ENCODE measurements at regions not wholly inside any gene's neighbourhood (a gene's known extent, or its start where the extent isn't known, plus 50 kb on each side); places are given as distances from the start of the nearest gene placed in this dataset.
A peak's percentile ranks its signal among the peaks of the same experiment; 100 is the strongest.

DNA sequence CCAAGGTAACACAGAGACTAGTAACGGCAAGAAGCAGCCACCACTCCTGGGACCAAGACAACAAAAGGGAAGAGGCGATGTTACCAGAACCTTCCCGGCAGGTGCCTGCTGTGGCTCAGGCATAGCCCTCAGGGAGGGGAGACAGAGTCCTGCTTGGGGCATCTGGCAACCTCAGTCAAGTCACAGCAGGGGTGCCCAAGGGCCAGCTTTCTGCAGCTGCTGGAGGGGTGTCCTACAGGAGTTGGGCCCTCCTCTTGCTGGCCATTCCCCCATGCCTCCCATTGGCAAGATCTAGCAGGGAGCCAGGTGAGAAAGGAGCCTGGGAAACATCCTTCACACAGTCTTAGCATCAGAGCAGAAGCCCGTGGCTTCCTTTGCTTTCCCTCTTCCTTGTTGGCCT lies 197.3 kb upstream of the IL12A start:
- intact Hi-C loops (cut with DNase I), result no loop called here
- no peak for DNase-seq

DNA sequence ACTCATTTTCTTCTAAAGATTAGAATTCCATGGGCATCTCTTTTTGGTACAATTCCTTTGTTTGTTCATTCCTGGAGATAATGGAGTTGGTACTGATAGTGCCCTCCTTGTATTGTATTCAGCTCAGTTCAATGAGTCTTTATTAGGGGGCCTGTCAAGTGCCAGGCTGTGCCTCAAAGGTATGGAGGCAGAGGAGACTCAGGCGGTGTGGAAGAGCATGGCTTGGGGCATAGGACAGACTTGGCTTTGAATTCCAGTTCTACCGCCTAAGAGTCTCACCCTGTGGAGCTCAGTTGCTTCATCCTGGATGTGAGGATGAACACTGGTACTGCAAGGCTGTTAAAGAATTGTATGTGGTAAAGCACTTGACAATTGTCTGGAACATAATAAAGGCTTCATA lies 196.6 kb upstream of the IL12A start:
- DNase-seq, result peak in 28 of 42 donors; percentile 10 to 78 (median 48)
- intact Hi-C loops (cut with DNase I), result no loop called here

DNA sequence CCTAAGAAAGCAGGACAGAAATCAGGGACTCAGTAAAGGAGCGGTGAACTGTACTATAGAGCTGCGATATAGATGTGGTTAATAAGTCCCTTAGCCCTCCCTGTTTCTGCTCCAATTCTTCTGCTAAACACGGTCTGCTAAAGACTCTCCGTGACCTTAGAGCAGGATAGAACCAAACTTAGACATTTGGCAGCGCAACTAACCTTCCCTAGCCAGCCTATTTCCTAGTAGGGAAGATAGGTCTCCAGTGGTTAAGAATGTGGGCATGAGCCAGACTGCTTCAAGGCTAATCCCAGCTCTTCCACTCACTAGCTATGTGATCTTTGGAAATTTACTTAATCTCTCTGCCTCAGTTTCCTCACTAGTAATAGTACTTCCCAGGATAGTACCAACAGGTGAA lies 193.6 kb upstream of the IL12A start:
- intact Hi-C loops (cut with DNase I), result no loop called here

DNA sequence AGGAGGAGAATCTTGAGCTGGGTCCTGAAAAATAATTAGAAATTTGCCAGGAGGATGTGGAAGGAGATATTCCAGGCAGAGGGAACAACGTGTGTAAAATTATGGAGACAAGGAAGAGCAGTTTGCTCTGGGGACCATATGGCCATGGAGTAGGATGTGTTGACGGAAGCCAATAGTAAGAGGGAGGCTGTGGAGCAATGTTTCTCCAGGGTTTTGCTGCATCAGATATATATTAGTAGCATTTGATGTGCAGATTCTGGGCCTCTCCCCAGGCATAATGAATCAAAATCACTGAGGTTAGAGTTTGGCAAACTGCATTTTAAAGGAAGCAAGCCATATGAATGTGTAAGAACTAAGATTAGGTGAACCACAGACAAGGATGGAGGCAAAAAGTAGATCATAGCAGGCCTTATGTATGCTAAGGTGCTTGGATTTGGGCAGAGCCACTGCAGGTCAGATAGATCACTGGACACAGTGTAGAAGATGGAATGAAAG lies 192.9 kb upstream of the IL12A start:
- intact Hi-C loops (cut with DNase I), result no loop called here
- no peak for DNase-seq

More for the DNA sequence above, 193.6 kb upstream of the IL12A start:
- DNase-seq, result no peak

DNA sequence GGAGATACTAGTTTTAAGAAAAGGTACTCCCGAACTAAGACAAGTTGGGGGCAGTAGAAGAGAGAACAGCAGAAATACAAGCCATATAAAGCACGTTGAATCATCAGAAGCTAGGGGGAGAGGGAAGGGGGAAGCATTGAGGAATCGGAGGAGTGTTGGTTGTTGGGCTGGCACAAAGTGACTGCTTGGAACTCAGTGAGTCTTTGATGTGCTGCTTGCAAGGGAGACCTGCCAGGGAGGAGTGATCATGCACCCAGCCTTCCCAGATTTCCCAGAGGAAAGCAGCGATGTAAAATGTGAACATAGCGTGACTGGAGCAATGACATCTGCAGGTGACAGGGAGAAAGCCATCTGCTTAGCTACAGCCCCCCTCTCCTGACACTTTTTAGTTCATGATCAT lies 192.4 kb upstream of the IL12A start:
- peak in 2 of 42 donors; percentile 36 to 38 for DNase-seq
- intact Hi-C loops (cut with DNase I), result no loop called here

DNA sequence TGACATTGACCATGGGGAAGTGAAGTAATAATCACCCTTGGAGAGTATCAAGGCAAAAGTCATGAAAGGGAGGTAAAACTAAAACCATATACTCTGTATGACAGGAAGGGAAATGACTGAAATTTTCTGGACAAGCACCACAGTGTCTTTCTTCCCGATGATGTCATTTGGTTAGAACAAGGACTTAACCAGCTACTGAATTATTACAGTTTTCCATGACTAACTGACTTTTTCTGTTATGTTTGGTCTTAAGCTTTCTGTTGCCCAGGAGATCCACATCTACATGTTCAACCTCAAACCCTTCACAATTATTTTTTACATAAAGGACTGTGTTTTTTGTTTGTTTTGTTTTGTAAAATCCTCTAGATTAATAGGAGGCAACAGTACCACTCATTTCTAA lies 191.9 kb upstream of the IL12A start:
- intact Hi-C loops (cut with DNase I), result no loop called here
- no peak for DNase-seq

DNA sequence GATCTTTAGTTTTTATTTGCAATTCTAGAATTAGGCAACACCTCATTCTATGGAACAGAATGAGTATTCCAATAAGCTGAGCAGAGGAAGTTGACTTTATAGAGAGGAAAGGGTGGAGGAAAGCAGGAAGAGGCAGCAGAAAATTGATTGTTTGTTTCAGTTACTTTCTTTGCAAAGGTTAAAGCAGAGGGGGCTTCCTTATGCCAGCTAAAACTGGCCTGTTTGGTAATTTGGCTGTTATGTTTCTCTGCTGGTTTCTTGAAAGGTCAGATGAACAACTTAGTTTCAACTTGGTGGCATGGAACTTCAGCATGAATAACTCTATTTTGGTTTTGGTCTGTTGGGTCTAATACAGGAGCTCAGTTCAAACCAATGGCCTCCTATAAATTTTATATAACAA lies 190.9 kb upstream of the IL12A start:
- DNase-seq, result no peak
- intact Hi-C loops (cut with DNase I), result no loop called here

DNA sequence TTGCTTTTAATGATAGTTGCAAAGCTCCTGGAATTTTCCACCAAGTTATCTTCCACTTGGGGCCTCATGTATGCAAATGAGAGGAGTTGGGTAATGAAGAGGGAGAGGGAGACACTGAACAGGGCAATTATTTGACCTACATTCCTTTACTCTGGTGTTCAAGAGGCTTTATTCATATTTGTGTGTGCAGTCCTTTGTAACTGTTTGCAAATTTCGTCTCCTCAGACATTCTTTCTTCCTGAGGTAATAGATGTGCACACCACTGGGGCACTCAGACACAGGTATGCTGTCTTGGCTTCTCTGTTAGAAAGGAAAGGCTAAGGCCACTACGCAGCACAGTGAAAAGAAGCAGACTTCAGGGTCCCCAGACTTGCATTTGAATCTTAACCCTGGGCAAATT lies 189.7 kb upstream of the IL12A start:
- no peak for DNase-seq
- intact Hi-C loops (cut with DNase I), result no loop called here

DNA sequence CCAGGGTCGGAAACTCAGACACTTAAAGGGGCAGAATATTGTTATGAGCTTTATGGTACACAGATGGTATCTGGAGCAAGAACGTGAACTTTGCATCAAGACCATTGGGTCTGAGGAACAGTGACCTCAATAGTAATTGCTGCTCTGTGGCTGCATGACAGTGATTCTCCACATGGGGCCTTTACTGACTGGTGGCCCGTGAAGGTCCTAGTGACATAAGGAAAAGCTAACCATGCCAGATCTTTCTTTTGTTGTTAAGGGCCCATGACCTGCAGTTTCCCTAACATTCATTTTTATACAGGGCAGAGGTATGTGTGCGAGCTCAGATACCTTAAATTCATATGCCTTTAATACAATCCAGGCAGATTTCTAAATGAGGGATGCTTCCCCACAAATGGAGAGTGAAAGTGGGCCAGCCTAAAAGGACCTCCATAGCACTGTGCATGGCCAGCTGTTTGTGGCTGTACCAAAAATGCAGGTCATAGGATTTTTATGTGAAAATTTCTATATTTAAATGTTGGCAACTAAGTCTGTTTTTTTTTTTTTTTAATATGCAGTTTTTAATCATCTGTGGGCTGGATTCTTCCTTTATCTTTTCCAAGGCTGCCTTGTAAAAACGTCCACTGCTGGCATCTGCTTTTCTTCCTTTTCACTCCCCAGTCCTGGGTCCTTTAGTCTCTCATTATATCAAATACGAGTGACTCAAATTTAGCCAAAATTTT lies 188.0 kb upstream of the IL12A start:
- no peak for DNase-seq
- intact Hi-C loops (cut with DNase I), result loop anchor here (10.0 kb wide), 1 partner anchor 186 kb away; no protein-coding TSS in a partner anchor

DNA sequence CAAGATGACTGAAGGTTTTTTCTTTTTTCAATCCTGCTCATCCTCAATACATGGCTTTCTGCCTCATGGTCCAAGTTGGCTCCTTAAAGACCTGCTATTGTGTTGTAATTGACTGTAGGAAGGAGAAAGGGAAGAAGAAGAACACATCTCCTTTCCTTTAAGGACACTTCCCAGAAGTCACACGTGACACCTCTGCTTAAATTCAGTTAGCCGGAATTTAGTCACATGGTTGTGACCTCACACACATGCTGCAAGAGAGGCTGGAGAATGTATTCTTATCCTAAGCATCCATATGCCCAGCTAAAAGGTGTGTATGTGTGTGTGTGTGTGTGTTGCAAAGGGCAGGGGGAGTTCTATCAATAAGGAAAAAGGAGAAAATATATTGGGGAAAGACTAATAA lies 185.8 kb upstream of the IL12A start:
- DNase-seq, result no peak
- intact Hi-C loops (cut with DNase I), result loop anchor here (10.0 kb wide), 1 partner anchor 188 kb away; no protein-coding TSS in a partner anchor

DNA sequence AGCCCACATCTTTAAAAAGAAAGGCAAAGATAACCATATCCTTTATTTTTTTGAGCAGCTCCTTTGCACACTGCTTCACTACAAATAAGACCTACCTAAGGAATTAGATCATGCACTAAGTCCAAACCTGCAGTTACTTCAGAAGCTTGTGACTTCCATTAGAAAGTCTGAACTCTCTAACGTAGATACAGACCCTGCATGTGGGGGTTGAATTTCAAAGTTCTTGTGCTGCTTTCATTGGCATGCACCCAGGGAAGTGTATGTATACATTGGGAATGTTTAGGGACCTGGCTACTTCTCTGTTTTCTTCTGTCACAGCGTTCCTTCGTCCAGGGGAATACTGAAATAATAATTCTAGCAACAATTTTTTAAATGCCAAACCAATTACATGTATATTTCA lies 185.2 kb upstream of the IL12A start:
- DNase-seq, result no peak
- intact Hi-C loops (cut with DNase I), result loop anchor here (10.0 kb wide), 1 partner anchor 189 kb away; no protein-coding TSS in a partner anchor

DNA sequence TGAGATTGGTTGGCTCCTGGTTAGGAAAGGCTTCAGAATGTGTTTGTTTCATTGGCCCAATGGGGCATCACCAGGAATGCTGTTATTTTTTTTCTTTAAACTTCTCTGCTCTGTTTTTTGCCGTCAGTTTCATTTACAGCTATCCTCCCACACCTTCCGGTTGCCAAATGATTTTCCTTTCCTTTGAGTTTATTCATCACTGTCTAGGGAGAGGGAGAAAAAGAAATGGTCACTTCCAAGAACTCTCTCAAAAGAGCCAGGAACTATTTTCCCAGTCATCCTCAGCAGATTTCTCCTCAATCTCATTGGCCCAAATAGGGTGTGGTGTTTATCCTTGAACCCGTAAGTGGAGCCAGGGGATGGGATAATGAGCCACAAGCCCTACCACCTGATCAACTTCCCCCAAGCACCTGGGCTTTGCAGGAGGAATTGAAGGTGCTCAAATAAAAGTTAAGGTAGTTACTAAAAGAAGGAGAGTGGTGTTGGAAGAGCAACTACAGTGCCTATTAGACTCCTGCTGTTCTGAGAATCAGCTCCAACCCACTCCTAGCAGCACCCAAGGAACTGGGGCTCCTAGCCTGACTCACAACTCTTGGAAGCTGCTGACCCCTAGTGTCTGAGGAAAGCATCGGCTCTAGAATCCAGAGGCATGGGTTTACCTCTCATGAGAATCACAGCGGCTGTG lies 183.8 kb upstream of the IL12A start:
- intact Hi-C loops (cut with DNase I), result loop anchor here (10.0 kb wide), 1 partner anchor 190 kb away; no protein-coding TSS in a partner anchor
- peak; percentile 53 to 94 (median 86) for DNase-seq

DNA sequence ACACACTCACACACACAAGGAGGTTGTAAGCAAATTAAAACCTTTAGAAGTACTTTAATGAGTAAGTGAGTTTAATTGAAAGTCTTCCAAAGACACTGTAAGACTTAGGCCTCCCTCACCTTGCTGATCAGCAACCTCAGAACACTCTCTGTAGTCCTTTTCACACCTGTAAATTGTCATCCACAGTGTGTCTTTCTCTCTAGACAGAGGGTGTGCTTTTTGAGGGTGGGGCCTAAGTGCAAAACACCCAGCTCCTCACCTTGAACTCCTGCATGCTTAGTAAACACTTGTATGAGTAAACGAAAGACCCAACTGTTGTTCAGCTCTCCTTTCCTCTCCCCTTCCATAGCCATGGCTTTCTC lies 183.2 kb upstream of the IL12A start:
- intact Hi-C loops (cut with DNase I), result loop anchor here (10.0 kb wide), 1 partner anchor 191 kb away; no protein-coding TSS in a partner anchor
- no peak for DNase-seq

DNA sequence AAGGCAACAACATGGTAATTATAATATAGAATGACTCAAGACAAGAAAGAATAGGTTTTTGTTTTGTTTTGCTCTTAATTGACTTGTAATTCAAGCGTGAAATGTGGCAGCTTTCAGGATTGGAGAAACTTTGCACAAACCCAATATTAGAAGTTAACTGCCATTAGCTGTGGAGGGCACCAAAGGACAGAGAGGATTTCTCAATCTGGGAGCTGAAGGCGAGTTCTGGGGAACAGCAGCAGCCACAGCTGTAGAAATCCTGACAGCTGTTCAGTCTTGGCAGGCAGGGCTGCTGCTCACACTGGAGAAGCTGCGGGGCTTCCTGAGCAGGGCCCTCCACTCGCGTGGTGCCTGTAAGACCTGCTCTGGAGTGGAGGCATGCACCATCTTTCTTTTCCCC lies 182.2 kb upstream of the IL12A start:
- DNase-seq, result peak in 41 of 42 donors; percentile 13 to 86 (median 68)
- intact Hi-C loops (cut with DNase I), result loop anchor here (10.0 kb wide), 1 partner anchor 192 kb away; no protein-coding TSS in a partner anchor

DNA sequence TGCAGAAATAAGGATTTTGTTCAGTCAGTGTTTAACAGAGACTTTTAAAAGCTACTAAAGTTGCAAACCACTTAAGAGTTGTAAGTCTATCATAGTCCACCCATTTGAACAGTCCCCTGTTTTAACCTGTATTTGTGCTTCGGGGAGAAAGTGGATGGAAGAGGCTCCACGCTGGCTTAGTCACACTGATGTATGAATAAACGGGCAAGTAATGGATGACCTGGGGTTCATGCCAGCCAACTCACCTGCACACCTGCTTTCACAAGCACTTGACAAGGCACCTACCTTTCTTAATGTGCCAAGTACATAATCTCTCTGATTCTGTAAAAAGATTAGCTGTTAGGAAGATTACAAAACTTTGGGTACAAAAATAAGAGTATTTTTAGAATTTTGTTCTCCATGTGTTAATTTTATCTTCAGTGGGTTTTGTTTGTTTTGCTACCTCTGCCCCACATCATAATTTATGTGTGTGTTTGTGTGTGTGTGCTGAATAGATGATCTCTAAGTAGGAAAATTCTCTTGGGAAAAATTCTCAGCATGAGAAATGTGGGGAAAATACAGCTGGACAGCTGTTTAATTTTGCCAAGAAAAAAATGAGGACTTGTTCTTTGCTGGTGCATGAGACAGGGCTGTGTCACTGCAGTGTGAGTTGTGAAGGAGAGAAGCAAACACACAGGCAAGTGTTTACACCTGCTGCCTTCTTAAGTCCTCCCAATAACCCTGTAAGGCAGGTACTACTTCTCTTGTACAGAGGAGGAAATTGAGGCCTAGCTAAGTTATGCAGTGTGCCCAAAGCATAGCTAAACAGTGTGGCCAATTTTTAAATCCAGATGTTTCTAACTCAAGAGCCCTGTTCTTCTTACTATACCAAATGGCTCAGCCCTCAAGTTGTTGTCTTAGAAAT lies 181.2 kb upstream of the IL12A start:
- DNase-seq, result no peak
- intact Hi-C loops (cut with DNase I), result loop anchor here (10.0 kb wide), 1 partner anchor 193 kb away; no protein-coding TSS in a partner anchor

DNA sequence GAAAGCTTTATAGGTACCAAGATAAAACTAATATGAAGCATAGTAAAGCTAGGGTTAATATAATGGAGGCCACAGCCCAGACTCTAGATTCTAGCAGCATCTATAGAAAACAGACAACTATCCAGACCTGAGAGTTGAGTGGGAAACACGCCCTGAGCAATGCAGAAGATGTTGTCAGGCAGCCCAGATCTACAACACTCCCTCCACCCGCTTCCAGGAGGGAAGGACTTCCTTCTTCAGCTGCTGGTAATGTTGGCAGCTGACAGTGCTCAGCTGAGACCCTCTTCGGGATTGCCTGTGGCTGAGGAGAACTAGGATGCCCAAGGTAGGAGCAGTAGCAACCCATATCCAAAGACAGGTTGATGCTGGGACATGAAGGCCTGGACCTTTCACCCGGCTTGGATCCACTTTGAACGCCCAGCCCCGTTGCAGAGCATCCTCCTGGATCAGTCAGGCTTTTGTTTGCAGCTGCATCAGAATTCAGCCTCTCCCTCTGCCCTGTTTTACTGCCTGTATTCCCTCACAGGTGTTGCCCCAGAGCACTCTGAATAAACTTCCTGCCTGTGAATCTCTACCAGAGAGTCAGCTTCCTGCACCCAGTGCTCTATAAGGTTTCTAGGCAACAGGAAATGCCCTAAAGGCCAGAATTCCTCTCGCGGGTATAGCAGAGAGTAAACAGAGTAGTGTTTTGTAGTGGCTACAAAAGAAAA lies 174.7 kb upstream of the IL12A start:
- DNase-seq, result no peak
- intact Hi-C loops (cut with DNase I), result loop anchor here (5.0 kb wide), 1 partner anchor 547 kb away; no protein-coding TSS in a partner anchor

DNA sequence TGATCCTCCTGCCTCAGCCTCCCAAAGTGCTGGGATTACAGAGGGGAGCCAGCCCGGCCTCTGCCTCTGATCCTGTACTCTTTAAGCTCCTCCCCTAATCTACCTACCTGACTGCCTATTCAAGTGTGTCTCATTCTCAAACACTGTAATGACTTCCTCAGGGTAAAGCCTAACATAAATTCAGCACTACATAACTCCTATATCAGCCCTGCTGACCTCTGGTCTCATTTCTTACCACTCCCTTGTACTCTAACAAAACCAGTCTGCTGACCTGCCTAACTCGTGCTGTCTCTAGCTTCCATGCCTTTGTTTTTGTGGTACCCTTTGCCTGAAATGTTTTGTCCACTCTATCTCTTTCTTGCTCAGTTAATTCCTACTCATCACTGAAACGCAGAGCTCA lies 172.1 kb upstream of the IL12A start:
- intact Hi-C loops (cut with DNase I), result no loop called here
- no peak for DNase-seq

DNA sequence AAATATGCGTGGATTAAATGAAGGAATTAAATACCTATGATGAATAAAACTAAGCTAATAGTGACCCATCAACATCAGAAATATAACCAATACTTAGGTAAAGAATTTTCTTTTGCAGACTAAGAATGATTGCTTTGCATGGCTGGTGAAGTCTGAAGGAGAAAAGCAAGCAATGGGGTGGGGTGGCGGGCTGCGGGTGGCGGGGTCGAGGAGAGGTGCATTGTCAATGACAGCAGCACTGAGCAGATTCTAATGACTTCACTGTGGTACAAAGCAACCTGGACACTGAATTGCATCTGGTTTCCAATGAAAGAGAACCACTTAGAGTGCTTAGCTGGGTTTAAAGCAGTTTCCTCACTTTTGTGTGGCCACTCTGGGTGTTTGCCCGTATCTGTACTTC lies 171.5 kb upstream of the IL12A start:
- intact Hi-C loops (cut with DNase I), result no loop called here

DNA sequence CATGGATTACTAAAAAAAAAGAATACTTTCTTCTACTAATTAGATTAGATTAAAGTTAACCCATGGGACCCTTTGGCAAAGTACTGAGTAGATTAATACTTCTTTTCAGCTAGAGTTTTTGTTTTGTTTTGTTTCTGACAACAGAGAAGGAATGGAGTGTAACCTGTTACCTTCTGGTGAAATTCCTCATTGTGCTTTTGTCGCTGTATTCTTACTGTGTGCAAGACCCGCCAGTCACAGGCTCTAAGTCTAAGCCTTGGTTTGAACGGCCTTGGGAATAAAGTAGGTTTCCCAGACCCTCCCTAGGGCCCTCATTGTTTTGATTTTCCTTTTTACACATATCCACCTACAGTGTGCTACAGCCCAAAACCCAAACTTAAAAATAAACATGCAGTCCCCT lies 171.1 kb upstream of the IL12A start:
- no peak for DNase-seq
- intact Hi-C loops (cut with DNase I), result no loop called here

More for the DNA sequence above, 171.5 kb upstream of the IL12A start:
- no peak for DNase-seq
